ENCODE measurements at regions not wholly inside any gene's neighbourhood (a gene's known extent, or its start where the extent isn't known, plus 50 kb on each side); places are given as distances from the start of the nearest gene placed in this dataset.

GRCh38 chr1:55609630-55610029 is 394.5 kb upstream of the USP24 start:
- TF ChIP-seq CTCF (IDR thresholded peaks at IDR 0.05), result no peak
- TF ChIP-seq POLR2AphosphoS5 (IDR thresholded peaks at IDR 0.05), result no peak
- no peak for TF ChIP-seq EP300 (IDR thresholded peaks at IDR 0.05)
- no peak for TF ChIP-seq POLR2A (IDR thresholded peaks at IDR 0.05)
- no peaks in the 10 kb centered on the region for H3K36me3 ChIP-seq
- peaks cover 9% of the 10 kb centered on the region for H3K4me1 ChIP-seq
- H3K9me3 ChIP-seq, result no peaks in the 10 kb centered on the region
- DNase-seq (ENCODE audit: low spot score in 2 of 2), result no peak
- no peak overlapping the region for H3K27ac ChIP-seq
- H3K4me3 ChIP-seq, result no peak overlapping the region
- H3K27me3 ChIP-seq, result no peaks in the 10 kb centered on the region

GRCh38 chr1:55605155-55605554 is 390.0 kb upstream of the USP24 start:
- H3K27ac ChIP-seq, result peak overlapping the region; percentile 69
- H3K9me3 ChIP-seq, result no peaks in the 10 kb centered on the region
- no peak for DNase-seq (ENCODE audit: low spot score in 2 of 2)
- no peak overlapping the region for H3K4me3 ChIP-seq
- H3K4me1 ChIP-seq, result peaks cover 10% of the 10 kb centered on the region
- TF ChIP-seq CTCF (IDR thresholded peaks at IDR 0.05) (no peak), POLR2AphosphoS5 (IDR thresholded peaks at IDR 0.05) (no peak), EP300 (IDR thresholded peaks at IDR 0.05) (no peak), POLR2A (IDR thresholded peaks at IDR 0.05) (no peak)
- no peaks in the 10 kb centered on the region for H3K36me3 ChIP-seq
- WGBS, result 70% methylated on average over 3 of the region's 3 CpGs
- no peaks in the 10 kb centered on the region for H3K27me3 ChIP-seq

- no peak overlapping the region for H3K4me3 ChIP-seq
- WGBS, result 70% methylated on average over 3 of the region's 3 CpGs
- no peak for TF ChIP-seq POLR2A (IDR thresholded peaks at IDR 0.05)
- TF ChIP-seq EP300 (IDR thresholded peaks at IDR 0.05), result no peak
- TF ChIP-seq POLR2AphosphoS5 (IDR thresholded peaks at IDR 0.05), result no peak
- TF ChIP-seq CTCF (IDR thresholded peaks at IDR 0.05), result no peak
- no peak for DNase-seq (ENCODE audit: low spot score in 2 of 2)
- H3K36me3 ChIP-seq, result no peaks in the 10 kb centered on the region
- peak overlapping the region; percentile 69 for H3K27ac ChIP-seq
- no peaks in the 10 kb centered on the region for H3K9me3 ChIP-seq
- peaks cover 10% of the 10 kb centered on the region for H3K4me1 ChIP-seq
- H3K27me3 ChIP-seq, result no peaks in the 10 kb centered on the region
Observed at GRCh38 chr1:55604749-55605148, 389.6 kb upstream of the USP24 start.

GRCh38 chr1:55604179-55604578 is 389.0 kb upstream of the USP24 start:
- TF ChIP-seq POLR2AphosphoS5 (IDR thresholded peaks at IDR 0.05) (no peak), CTCF (IDR thresholded peaks at IDR 0.05) (no peak), POLR2A (IDR thresholded peaks at IDR 0.05) (no peak), EP300 (IDR thresholded peaks at IDR 0.05) (no peak)
- Histone ChIP-seq H3K4me3 (no peak overlapping the region), H3K9me3 (no peaks in the 10 kb centered on the region), H3K27me3 (no peaks in the 10 kb centered on the region), H3K4me1 (peaks cover 10% of the 10 kb centered on the region), H3K27ac (peak overlapping the region; percentile 52), H3K36me3 (no peaks in the 10 kb centered on the region)
- DNase-seq (ENCODE audit: low spot score in 2 of 2), result no peak

GRCh38 chr1:55600242-55600641 is 385.1 kb upstream of the USP24 start:
- peaks cover 4% of the 10 kb centered on the region for H3K9me3 ChIP-seq
- no peaks in the 10 kb centered on the region for H3K36me3 ChIP-seq
- no peak overlapping the region for H3K27ac ChIP-seq
- H3K27me3 ChIP-seq, result no peaks in the 10 kb centered on the region
- no peak for TF ChIP-seq EP300 (IDR thresholded peaks at IDR 0.05)
- no peak for TF ChIP-seq POLR2A (IDR thresholded peaks at IDR 0.05)
- no peak for TF ChIP-seq CTCF (IDR thresholded peaks at IDR 0.05)
- TF ChIP-seq POLR2AphosphoS5 (IDR thresholded peaks at IDR 0.05), result no peak
- no peak overlapping the region for H3K4me3 ChIP-seq
- no peak for DNase-seq (ENCODE audit: low spot score in 2 of 2)
- peaks cover 10% of the 10 kb centered on the region for H3K4me1 ChIP-seq

Measured in suprapubic skin (tissue), 4 donors.